SH-SY5Y (cell line): ENCODE measurements at regions not wholly inside any gene's neighbourhood (a gene's known extent, or its start where the extent isn't known, plus 50 kb on each side); places are given as distances from the start of the nearest gene placed in this dataset.

Source experiments
- GATA2 ChIP-seq: IDR thresholded peaks from 2 replicates; pipeline ENCODE4 v1.6.1; 2011; ENCODE audit warnings: mild to moderate bottlenecking, low read depth, low read length
- GATA3 ChIP-seq: IDR thresholded peaks from 2 replicates; pipeline ENCODE4 v1.6.1; 2011; ENCODE audit warnings: low read depth, mild to moderate bottlenecking, low read length, moderate library complexity

- TF ChIP-seq GATA3: no peak
- TF ChIP-seq GATA2: no peak
Observed at GRCh38 chr16:54434859-54435258, 148.3 kb upstream of the IRX3 start.

DNA sequence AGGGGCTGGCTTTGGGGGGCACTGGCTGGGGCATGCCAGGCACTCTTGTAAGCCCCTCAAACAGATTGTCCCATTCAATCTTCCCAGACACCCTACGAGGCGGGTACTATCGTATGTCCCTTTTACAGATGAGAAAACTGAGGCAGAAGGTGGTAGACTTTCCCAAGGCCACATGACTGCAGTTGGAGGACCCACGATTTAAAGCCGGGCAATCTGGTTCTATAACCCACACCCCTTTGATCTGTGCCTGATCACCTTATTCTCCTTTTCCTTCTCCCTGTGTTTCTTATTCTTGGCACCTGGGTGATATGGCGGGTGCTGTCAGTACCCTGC, 146.3 kb upstream of the IRX3 start:
- no peak for TF ChIP-seq GATA3

- TF ChIP-seq GATA3: no peak
- no peak for TF ChIP-seq GATA2
Observed at GRCh38 chr16:54431997-54432896, 145.7 kb upstream of the IRX3 start.

DNA sequence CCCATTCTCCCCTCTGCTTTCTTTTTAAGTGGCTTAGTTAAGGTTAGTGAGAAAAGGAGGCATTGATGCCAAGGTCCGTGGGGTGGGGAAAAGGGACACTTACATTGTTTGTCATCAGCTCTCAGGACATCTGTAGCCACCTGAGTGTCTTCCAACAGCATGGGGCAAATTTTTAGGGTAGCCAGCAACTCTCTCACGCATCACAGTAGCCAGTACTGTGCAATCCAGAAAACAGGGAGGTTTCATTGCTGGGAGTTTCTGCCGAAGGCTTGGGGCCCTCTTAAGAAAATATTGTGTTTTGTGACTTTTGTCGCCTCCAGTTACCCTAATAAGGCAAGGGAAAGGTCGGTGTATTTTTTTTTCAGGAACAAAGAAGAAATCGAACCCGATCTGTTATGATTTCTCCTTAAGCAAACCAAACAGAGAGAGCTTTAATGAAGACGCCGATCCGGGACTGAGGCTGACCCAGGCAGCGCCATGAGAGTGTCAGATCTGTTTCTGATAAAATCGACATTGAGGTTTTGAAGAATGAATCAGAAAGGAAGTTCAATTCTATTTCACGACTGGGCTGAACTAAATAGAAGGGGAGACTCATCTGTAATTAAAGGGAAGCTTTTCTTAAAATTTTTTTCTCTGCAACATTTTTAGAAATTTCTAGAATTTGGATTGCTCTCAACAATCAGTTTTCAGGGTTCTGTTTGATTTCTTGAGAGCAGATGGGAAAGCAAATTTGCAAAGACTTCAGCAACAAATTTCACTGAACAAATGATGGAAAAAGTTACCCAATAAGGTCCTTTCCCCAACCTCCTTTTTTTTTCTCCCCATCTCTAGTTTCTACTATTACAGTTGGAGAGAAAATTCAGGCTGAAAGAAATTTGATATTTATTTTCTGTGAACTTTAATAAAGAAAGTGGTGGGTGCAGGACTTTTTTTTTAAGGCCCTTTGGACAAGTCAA, 144.7 kb upstream of the IRX3 start:
- TF ChIP-seq GATA2: no peak
- TF ChIP-seq GATA3: no peak

DNA sequence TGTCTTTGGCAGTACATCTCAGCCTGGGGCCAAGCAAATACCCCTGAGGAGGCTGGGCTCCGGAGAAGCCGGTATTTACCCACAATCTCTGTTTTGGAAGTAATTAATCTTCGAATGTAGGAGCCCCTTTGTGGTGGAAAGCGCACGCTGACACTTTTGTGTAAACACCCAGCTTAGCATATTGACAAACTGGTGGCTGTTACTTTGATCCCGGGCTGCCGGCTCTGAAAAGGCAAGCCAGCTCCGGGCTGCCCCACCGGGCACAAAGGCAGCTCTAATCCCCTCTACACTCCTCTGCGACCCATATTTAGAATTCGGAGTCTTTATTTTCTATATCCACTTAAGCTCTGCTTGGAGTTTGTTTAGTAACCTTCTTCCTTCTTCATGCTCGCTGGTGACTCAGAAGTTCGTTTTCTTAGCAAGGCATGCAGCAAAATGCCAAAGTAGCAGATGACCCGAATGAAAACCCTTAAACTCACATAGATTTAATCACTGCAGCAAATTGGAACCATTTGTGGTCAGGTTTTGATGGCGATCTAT, 144.0 kb upstream of the IRX3 start:
- TF ChIP-seq GATA3: no peak
- TF ChIP-seq GATA2: 0 out of 2 replicates have a peak, but pooled peaks have one; percentile 14

GRCh38 chr16:54429029-54429428, 142.4 kb upstream of the IRX3 start:
- TF ChIP-seq GATA2 (no peak), GATA3 (no peak)

- TF ChIP-seq GATA3: no peak
- no peak for TF ChIP-seq GATA2
Observed at GRCh38 chr16:54426553-54426849, 139.9 kb upstream of the IRX3 start.

DNA sequence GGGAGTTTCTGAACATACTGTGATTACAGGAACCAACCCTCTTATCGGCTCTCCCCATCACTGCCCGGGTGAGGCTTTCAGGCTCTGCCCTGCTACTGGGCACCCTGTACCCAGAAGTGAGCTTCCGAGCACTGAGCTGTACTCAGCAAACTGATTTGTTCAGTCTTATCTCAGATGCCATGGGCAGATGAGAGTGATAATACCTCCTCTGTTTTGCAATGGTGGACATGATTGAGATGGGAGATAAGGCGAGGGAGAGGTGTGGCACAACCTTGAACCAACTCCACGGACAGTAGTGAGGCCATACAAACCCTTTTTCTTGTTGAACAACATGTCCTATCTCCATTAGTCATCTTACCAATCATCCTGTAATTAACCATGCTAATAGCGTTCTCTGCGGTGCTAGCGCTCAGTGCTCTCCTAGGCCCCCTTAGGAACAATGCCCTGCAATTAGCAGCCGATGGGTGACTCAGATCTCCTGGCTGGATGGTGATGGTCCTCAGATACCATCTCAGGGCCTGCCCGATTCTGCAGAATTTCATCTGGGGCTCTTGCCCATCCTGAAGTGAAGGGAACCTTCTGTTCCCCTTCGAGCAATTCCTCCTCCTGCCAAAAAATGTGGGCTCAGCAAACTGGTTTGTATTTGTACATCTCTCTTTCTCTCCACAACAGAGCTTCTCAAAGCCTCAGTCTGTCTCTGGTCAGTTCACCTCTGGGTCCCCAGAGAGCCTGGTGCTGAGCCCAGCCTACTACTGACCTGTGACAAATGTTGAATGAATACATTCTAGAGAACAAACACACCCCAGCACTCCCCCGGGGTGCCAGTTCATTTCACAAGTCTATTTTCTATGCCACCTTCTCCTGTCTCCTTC, 139.3 kb upstream of the IRX3 start:
- peak; percentile 72 for TF ChIP-seq GATA2
- TF ChIP-seq GATA3: peak; percentile 45; the same call in 1 of the 2 replicates

DNA sequence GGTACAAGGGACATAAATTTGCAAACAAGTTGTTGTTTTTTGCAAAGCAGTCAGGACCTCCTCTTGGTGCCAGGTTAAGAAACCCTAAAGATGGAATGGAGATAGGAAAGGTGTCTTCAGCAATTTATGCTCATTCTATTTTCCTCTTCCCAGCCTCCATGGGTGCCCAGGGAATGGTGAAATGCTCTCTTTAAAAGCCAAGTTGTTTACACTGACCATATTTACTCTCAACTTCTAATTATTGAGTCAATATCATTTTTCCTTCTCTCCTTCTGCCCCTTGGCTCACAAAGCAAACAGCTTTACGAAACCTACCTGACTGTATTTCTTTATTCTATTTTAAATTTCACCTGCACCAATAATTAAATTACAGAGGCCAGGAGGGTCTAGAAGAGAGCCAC, 138.5 kb upstream of the IRX3 start:
- TF ChIP-seq GATA2 (no peak), GATA3 (no peak)

GRCh38 chr16:54424043-54424451, 137.5 kb upstream of the IRX3 start:
- no peak for TF ChIP-seq GATA3
- no peak for TF ChIP-seq GATA2

DNA sequence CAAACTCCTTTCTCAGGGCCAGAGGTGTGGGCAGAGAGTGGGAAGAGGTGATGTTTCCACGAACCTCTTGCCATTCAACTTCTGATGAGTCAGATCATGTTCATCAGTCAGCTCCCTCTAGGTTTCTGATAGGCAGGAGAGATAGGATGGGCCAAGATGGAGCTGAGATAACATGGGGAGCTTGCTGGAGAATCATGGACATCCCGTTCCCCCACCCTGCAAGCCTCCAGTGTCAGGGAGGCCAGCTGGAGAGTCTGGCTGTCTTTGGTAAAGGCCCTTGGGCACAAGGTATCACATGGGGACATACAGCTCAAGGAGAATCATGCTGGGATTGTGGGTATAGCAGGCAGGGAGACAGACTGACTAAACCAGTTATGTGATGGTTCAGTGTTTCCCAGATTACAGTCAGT, 136.0 kb upstream of the IRX3 start:
- TF ChIP-seq GATA3: 0 out of 2 replicates have a peak, but pooled peaks have one; percentile 22
- no peak; the same call in 1 of the 2 replicates for TF ChIP-seq GATA2

DNA sequence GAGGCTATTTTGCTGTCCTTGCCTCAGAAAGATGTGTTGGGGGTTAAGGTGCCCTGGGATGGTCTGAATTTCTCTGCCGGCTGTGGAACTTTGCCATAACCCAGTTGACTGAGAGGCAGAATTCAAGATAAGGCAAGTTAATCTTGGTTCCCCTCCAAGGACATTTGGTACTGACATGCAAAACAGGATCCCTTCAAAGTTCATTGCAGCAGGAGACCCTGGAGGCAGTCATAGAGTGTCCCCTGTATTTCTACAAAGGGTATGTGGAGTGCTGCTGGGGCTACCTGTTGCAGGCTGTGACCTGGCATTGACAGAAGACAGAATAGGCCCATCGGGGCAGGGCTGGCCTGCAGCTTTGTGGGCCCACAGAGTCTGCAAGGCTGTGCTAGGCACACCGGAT, 135.6 kb upstream of the IRX3 start:
- TF ChIP-seq GATA2: no peak
- no peak for TF ChIP-seq GATA3

DNA sequence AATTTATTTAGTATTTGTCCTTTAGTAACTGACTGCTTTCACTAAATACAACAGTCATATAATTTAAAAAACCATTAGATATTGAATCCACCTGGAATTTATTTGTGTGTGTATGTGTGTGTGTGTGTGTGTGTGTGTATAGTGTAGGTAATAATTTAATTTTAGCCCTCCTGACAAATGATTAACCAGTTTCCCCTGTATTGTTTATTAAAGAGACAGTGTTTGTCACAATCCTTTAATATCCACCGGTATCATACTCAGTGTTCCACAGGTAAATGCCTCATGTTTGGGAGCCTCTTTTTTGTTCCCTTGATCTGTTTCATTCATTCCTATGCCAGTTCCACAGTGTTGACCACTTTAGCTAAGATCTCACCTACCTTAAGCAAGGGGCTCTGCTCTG, 134.6 kb upstream of the IRX3 start:
- TF ChIP-seq GATA2 (no peak), GATA3 (no peak)
